ENCODE measurements at regions not wholly inside any gene's neighbourhood (a gene's known extent, or its start where the extent isn't known, plus 50 kb on each side); places are given as distances from the start of the nearest gene placed in this dataset.

GRCh38 chr22:48366591-48366990 lies 1461.1 kb downstream of the BRD1 start:
- TF ChIP-seq CTCF (IDR thresholded peaks at IDR 0.05), result no peak
- no peak for TF ChIP-seq POLR2A (IDR thresholded peaks at IDR 0.05)

All from heart left ventricle (tissue), 13 donors.